ENCODE measurements at regions not wholly inside any gene's neighbourhood (a gene's known extent, or its start where the extent isn't known, plus 50 kb on each side); places are given as distances from the start of the nearest gene placed in this dataset.
"Not testable (repeated sequence)": the region's sequence is repeated elsewhere in the genome, so short reads cannot be mapped to it uniquely, and the experiment has no call there.

DNA sequence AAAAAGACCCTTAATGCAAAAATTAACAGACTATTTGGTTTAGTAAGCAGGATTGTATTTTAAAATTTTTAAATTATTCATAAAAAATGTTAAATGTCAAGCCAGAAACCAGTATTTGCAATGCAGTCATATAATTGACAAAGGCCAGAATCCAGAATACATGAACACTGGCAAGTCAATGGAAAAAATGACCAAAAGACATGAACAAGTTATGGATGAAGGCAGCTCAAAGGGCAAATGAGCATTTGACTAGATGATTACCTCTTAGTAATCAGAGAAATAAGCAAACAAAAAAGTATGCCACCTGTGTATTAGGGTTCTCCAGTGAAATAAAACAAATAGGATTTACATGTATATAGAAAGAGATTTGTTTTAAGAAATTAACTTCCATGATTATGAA, 80.9 kb upstream of the PLGLB2 start:
- H3K4me1 ChIP-seq (ENCODE audit: control insufficient read depth in 2 of 2, insufficient read depth in 2 of 2, low read length in 2 of 2); ATAC-seq (ENCODE audit: low read depth); H3K4me1 Mint-ChIP-seq; DNase-seq; H3K9me3 Mint-ChIP-seq (ENCODE audit: insufficient read depth); H3K9ac ChIP-seq (ENCODE audit: low read length); H3K27me3 ChIP-seq (replicated peaks in 1 of 4; ENCODE audit: control extremely low read depth in 1 of 4, control insufficient read depth in 3 of 4, insufficient read depth in 4 of 4, low read length in 3 of 4); H4K20me1 ChIP-seq (ENCODE audit: control insufficient read depth, insufficient read depth, low read length, poor library complexity, severe bottlenecking); H3K79me2 ChIP-seq (ENCODE audit: control insufficient read depth, insufficient read depth, low read length); H3K27ac ChIP-seq (ENCODE audit: low read length in 2 of 2); H3K27ac Mint-ChIP-seq; H3K36me3 ChIP-seq (replicated peaks in 1 of 2; ENCODE audit: control extremely low read depth in 1 of 2, control insufficient read depth in 1 of 2, extremely low read depth in 1 of 2, insufficient read depth in 2 of 2, low read length in 1 of 2); H2AFZ ChIP-seq (ENCODE audit: insufficient read depth, low read depth, low read length, poor library complexity, severe bottlenecking); intact Hi-C loops (cut with micrococcal nuclease); H3K27me3 Mint-ChIP-seq; H3K9me3 ChIP-seq (ENCODE audit: control extremely low read depth in 1 of 3, control insufficient read depth in 2 of 3, insufficient read depth in 1 of 3, low read length in 2 of 3); POLR2A ChIA-PET; H3K4me2 ChIP-seq (replicated peaks; ENCODE audit: low read depth, low read length, poor library complexity, severe bottlenecking); H3K4me3 Mint-ChIP-seq; H3K4me3 ChIP-seq (ENCODE audit: control extremely low read depth in 1 of 5, extremely low read depth in 1 of 5, insufficient read depth in 1 of 5, low read depth in 2 of 5, low read length in 4 of 5); CTCF ChIA-PET: not testable (repeated sequence)

GRCh38 chr2:87668361-87668760, 79.5 kb upstream of the PLGLB2 start:
- H3K9ac ChIP-seq (ENCODE audit: low read length); H3K27ac ChIP-seq (ENCODE audit: low read length in 2 of 2); H3K27me3 ChIP-seq (replicated peaks in 1 of 4; ENCODE audit: control extremely low read depth in 1 of 4, control insufficient read depth in 3 of 4, insufficient read depth in 4 of 4, low read length in 3 of 4); H3K27me3 Mint-ChIP-seq; ATAC-seq (ENCODE audit: low read depth); DNase-seq; intact Hi-C loops (cut with micrococcal nuclease); H4K20me1 ChIP-seq (ENCODE audit: control insufficient read depth, insufficient read depth, low read length, poor library complexity, severe bottlenecking); H3K4me3 Mint-ChIP-seq; H3K9me3 Mint-ChIP-seq (ENCODE audit: insufficient read depth); H3K9me3 ChIP-seq (ENCODE audit: control extremely low read depth in 1 of 3, control insufficient read depth in 2 of 3, insufficient read depth in 1 of 3, low read length in 2 of 3); CTCF ChIA-PET; H3K27ac Mint-ChIP-seq; H3K4me2 ChIP-seq (replicated peaks; ENCODE audit: low read depth, low read length, poor library complexity, severe bottlenecking); H2AFZ ChIP-seq (ENCODE audit: insufficient read depth, low read depth, low read length, poor library complexity, severe bottlenecking); H3K4me1 ChIP-seq (ENCODE audit: control insufficient read depth in 2 of 2, insufficient read depth in 2 of 2, low read length in 2 of 2); POLR2A ChIA-PET; H3K36me3 ChIP-seq (replicated peaks in 1 of 2; ENCODE audit: control extremely low read depth in 1 of 2, control insufficient read depth in 1 of 2, extremely low read depth in 1 of 2, insufficient read depth in 2 of 2, low read length in 1 of 2); H3K4me3 ChIP-seq (ENCODE audit: control extremely low read depth in 1 of 5, extremely low read depth in 1 of 5, insufficient read depth in 1 of 5, low read depth in 2 of 5, low read length in 4 of 5); H3K4me1 Mint-ChIP-seq; H3K79me2 ChIP-seq (ENCODE audit: control insufficient read depth, insufficient read depth, low read length): not testable (repeated sequence)
- WGBS (ENCODE audit: insufficient coverage) = no CpG with 5 or more reads among the region's 5 CpGs

- H3K79me2 ChIP-seq (ENCODE audit: control insufficient read depth, insufficient read depth, low read length); H3K4me3 ChIP-seq (ENCODE audit: control extremely low read depth in 1 of 5, extremely low read depth in 1 of 5, insufficient read depth in 1 of 5, low read depth in 2 of 5, low read length in 4 of 5); intact Hi-C loops (cut with micrococcal nuclease); H3K27me3 ChIP-seq (replicated peaks in 1 of 4; ENCODE audit: control extremely low read depth in 1 of 4, control insufficient read depth in 3 of 4, insufficient read depth in 4 of 4, low read length in 3 of 4); H3K27me3 Mint-ChIP-seq; H4K20me1 ChIP-seq (ENCODE audit: control insufficient read depth, insufficient read depth, low read length, poor library complexity, severe bottlenecking); H3K4me1 Mint-ChIP-seq; H3K9me3 Mint-ChIP-seq (ENCODE audit: insufficient read depth); DNase-seq; H3K9me3 ChIP-seq (ENCODE audit: control extremely low read depth in 1 of 3, control insufficient read depth in 2 of 3, insufficient read depth in 1 of 3, low read length in 2 of 3); H3K4me3 Mint-ChIP-seq; H3K9ac ChIP-seq (ENCODE audit: low read length); H3K4me2 ChIP-seq (replicated peaks; ENCODE audit: low read depth, low read length, poor library complexity, severe bottlenecking); H3K27ac ChIP-seq (ENCODE audit: low read length in 2 of 2); POLR2A ChIA-PET; ATAC-seq (ENCODE audit: low read depth); H2AFZ ChIP-seq (ENCODE audit: insufficient read depth, low read depth, low read length, poor library complexity, severe bottlenecking); H3K27ac Mint-ChIP-seq; H3K4me1 ChIP-seq (ENCODE audit: control insufficient read depth in 2 of 2, insufficient read depth in 2 of 2, low read length in 2 of 2); CTCF ChIA-PET; H3K36me3 ChIP-seq (replicated peaks in 1 of 2; ENCODE audit: control extremely low read depth in 1 of 2, control insufficient read depth in 1 of 2, extremely low read depth in 1 of 2, insufficient read depth in 2 of 2, low read length in 1 of 2): not testable (repeated sequence)
- 100% methylated on average over 2 of the region's 8 CpGs for WGBS (ENCODE audit: insufficient coverage)
Measured at GRCh38 chr2:87669633-87670231, 78.2 kb upstream of the PLGLB2 start.

DNA sequence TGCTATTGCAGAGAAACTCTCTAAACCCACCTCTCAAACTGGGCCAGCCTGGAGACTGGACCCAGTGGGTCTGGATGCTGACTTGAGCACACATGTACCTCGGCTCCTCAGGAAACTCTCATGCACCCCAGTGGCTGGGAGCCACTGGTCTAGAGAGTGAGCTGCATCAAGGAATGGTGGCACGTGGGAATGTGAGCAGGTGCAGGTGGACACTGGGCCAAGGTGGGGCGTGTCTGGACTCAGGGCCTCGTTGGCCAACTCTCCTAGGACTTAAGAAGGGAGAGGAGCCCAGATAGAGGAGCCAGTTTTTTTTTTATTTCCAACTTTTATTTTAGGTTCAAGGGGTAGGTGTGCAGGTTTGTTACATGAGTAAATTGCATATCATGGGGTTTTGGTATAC, 75.5 kb upstream of the PLGLB2 start:
- ATAC-seq (ENCODE audit: low read depth); H3K27me3 ChIP-seq (replicated peaks in 1 of 4; ENCODE audit: control extremely low read depth in 1 of 4, control insufficient read depth in 3 of 4, insufficient read depth in 4 of 4, low read length in 3 of 4); H3K36me3 ChIP-seq (replicated peaks in 1 of 2; ENCODE audit: control extremely low read depth in 1 of 2, control insufficient read depth in 1 of 2, extremely low read depth in 1 of 2, insufficient read depth in 2 of 2, low read length in 1 of 2); H3K9me3 ChIP-seq (ENCODE audit: control extremely low read depth in 1 of 3, control insufficient read depth in 2 of 3, insufficient read depth in 1 of 3, low read length in 2 of 3); H3K27me3 Mint-ChIP-seq; H3K4me1 Mint-ChIP-seq; H3K27ac ChIP-seq (ENCODE audit: low read length in 2 of 2); POLR2A ChIA-PET; intact Hi-C loops (cut with micrococcal nuclease); H4K20me1 ChIP-seq (ENCODE audit: control insufficient read depth, insufficient read depth, low read length, poor library complexity, severe bottlenecking); H3K9ac ChIP-seq (ENCODE audit: low read length); H3K9me3 Mint-ChIP-seq (ENCODE audit: insufficient read depth); H3K79me2 ChIP-seq (ENCODE audit: control insufficient read depth, insufficient read depth, low read length); H3K4me3 ChIP-seq (ENCODE audit: control extremely low read depth in 1 of 5, extremely low read depth in 1 of 5, insufficient read depth in 1 of 5, low read depth in 2 of 5, low read length in 4 of 5); H3K4me3 Mint-ChIP-seq; H2AFZ ChIP-seq (ENCODE audit: insufficient read depth, low read depth, low read length, poor library complexity, severe bottlenecking); H3K4me2 ChIP-seq (replicated peaks; ENCODE audit: low read depth, low read length, poor library complexity, severe bottlenecking); H3K27ac Mint-ChIP-seq; H3K4me1 ChIP-seq (ENCODE audit: control insufficient read depth in 2 of 2, insufficient read depth in 2 of 2, low read length in 2 of 2); CTCF ChIA-PET; DNase-seq: not testable (repeated sequence)
- WGBS (ENCODE audit: insufficient coverage) = no CpG with 5 or more reads among the region's 4 CpGs
